Right cardiac atrium (tissue), 5 donors: ENCODE measurements at regions not wholly inside any gene's neighbourhood (a gene's known extent, or its start where the extent isn't known, plus 50 kb on each side); places are given as distances from the start of the nearest gene placed in this dataset.

Source experiments
- ATAC-seq, 2 donors: fragments of 200-7000 bp; cut with Tn5 transposase; one replicate each; pipeline versions ENCODE4 v1.8.0 to v1.9.1; 2020; ENCODE audit warnings: moderate library complexity in 2 of 2, mild to moderate bottlenecking in 1 of 2
- DNase-seq, 3 donors: peaks; one replicate each; pipeline ENCODE4 v3.0.0-alpha.2; 2020
- H3K27ac ChIP-seq: one replicate; pipeline ENCODE4 v1.5.1; 2013; ENCODE audit warnings: mild to moderate bottlenecking, low read length, control low read depth, moderate library complexity
- H3K27me3 ChIP-seq: one replicate; pipeline ENCODE4 v1.6.1; 2013; ENCODE audit not compliant: control insufficient read depth, insufficient read depth
- H3K4me1 ChIP-seq: one replicate; pipeline ENCODE4 v1.6.1; 2013; ENCODE audit warnings: low read length; ENCODE audit not compliant: control insufficient read depth, insufficient read depth
- H3K4me3 ChIP-seq: one replicate; pipeline ENCODE4 v1.5.1; 2013; ENCODE audit warnings: low read length, control low read depth
- H3K9me3 ChIP-seq: one replicate; pipeline ENCODE4 v1.6.1; 2013; ENCODE audit warnings: low read length; ENCODE audit not compliant: control insufficient read depth
- whole genome bisulfite sequencing: extraction: QIAGEN DNeasy Blood & Tissue Kit; methylation state at CpG from one replicate; pipeline ENCODE4 v1.1.7; 2013; 5-methylcytosine and 5-hydroxymethylcytosine counted together
- intact Hi-C, 4 donors: fragments of 100-400 bp; cut with DNase I; formaldehyde crosslinking; loops; one replicate each; pipeline versions ENCODE4 v1.11.0 to v1.14.0; 2022 to 2023
- donor health status: healthy with polysubstance abuse.
- donor health status: DM: no; HTN: yes; CAD: no.
- donor health status: DM: no; HTN: no; CAD: no.
- donor health status: DM: no; HTN: yes; CAD: no; lungs with severe emphysema.
- donor health status: DM: yes; HTN: yes; CAD: no.

- no peak for ATAC-seq
- no peak for DNase-seq
- 63% methylated on average over 8 of the region's 8 CpGs for WGBS
- no peak overlapping the region for H3K4me3 ChIP-seq
- no peaks in the 10 kb centered on the region for H3K9me3 ChIP-seq
- peaks cover 26% of the 10 kb centered on the region for H3K4me1 ChIP-seq
- H3K27me3 ChIP-seq, result no peaks in the 10 kb centered on the region
- no peak overlapping the region for H3K27ac ChIP-seq
- intact Hi-C loops, result no loop called here
These were observed 159.9 kb upstream of the FOXN3 start for GRCh38 chr14:89576960-89577359.

- Histone ChIP-seq H3K9me3 (no peaks in the 10 kb centered on the region), H3K27me3 (no peaks in the 10 kb centered on the region), H3K27ac (no peak overlapping the region), H3K4me1 (peaks cover 26% of the 10 kb centered on the region), H3K4me3 (no peak overlapping the region)
- ATAC-seq (no peak), DNase-seq (no peak)
- 78% methylated on average over 14 of the region's 14 CpGs for WGBS
- intact Hi-C loops, result no loop called here
These were observed 159.3 kb upstream of the FOXN3 start for GRCh38 chr14:89576145-89576927.

DNA sequence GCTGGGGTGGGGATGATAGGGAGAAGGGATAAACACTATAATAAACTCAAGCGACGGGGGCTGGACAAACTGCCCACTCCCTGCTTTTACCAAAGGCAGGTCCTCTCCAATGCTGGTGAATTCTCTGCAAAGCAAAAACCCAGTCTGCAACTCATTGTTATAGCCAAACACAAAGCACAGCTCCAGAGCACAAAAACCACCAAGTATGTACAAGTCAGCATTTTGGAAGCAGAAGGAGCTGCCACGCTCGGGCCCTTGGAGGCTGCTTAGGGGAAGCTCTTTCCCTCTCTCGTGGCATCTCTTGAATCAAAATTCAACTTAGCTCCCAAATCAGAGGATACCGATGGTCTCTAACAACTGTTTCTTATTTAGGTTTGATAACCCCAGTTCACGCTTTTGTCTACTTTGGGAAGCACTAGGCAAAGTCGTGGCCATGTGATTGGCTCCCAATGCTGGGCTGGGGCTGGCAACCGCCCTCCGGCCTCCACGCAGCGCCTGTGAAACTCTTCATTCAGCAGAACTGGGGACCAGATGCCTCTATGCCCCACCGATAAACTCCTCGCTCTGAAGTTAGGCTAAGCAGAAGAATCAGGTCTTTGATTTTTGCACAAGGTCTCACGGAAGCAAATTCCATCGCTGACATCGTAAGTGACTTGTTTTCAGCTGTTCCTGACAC is 158.5 kb upstream of the FOXN3 start:
- peak; percentile 21 to 46 for ATAC-seq

DNA sequence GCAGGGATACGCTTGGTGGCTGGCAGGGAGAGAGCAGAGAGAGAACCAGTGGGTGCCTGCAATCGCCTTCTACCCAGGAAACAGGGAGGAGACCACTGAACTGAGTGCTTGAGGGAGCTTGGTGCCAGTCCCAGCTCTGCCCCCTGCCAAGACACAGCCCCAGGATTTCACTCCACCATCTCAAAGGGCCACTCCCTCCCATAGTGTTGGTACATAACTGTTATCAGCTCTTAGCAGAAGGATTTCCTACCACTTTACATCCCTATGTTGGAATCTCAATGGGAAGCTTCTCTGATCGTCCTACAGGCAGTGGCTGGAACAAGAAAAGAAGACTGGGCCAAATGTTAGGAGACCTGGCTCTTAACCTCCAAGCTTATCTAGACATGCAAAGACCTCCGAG is 157.4 kb upstream of the FOXN3 start:
- peak in 1 of 3 donors; percentile 50 for DNase-seq
- H3K4me1 ChIP-seq, result peaks cover 26% of the 10 kb centered on the region
- H3K27ac ChIP-seq, result no peak overlapping the region
- H3K9me3 ChIP-seq, result no peaks in the 10 kb centered on the region
- intact Hi-C loops, result no loop called here
- H3K27me3 ChIP-seq, result no peaks in the 10 kb centered on the region
- 48% methylated on average over 4 of the region's 4 CpGs for WGBS
- no peak overlapping the region for H3K4me3 ChIP-seq
- ATAC-seq, result peak; percentile 18 to 53

More for the DNA sequence above, 158.5 kb upstream of the FOXN3 start:
- Histone ChIP-seq H3K4me1 (peaks cover 26% of the 10 kb centered on the region), H3K4me3 (no peak overlapping the region), H3K27ac (no peak overlapping the region), H3K27me3 (no peaks in the 10 kb centered on the region), H3K9me3 (no peaks in the 10 kb centered on the region)
- peak in 2 of 3 donors; percentile 50 to 59 for DNase-seq
- intact Hi-C loops, result no loop called here
- 80% methylated on average over 17 of the region's 17 CpGs for WGBS

- no peaks in the 10 kb centered on the region for H3K27me3 ChIP-seq
- H3K9me3 ChIP-seq, result no peaks in the 10 kb centered on the region
- intact Hi-C loops, result no loop called here
- ATAC-seq (no peak), DNase-seq (no peak)
- H3K4me1 ChIP-seq, result peaks cover 25% of the 10 kb centered on the region
- 76% methylated on average over 3 of the region's 3 CpGs for WGBS
- no peak overlapping the region for H3K27ac ChIP-seq
- no peak overlapping the region for H3K4me3 ChIP-seq
These were observed 156.3 kb upstream of the FOXN3 start for GRCh38 chr14:89573399-89573657.

GRCh38 chr14:89572596-89573398 is 155.8 kb upstream of the FOXN3 start:
- ATAC-seq (peak in 1 of 2 donors; percentile 36), DNase-seq (peak in 1 of 3 donors; percentile 59)
- H3K27me3 ChIP-seq, result no peaks in the 10 kb centered on the region
- H3K27ac ChIP-seq, result peak overlapping the region; percentile 36
- H3K9me3 ChIP-seq, result no peaks in the 10 kb centered on the region
- WGBS, result 45% methylated on average over 10 of the region's 10 CpGs
- intact Hi-C loops, result no loop called here
- H3K4me3 ChIP-seq, result no peak overlapping the region
- peaks cover 24% of the 10 kb centered on the region for H3K4me1 ChIP-seq

GRCh38 chr14:89571491-89571890 is 154.5 kb upstream of the FOXN3 start:
- no peak for ATAC-seq
- peaks cover 24% of the 10 kb centered on the region for H3K4me1 ChIP-seq
- WGBS, result 84% methylated on average over 1 of the region's 1 CpG
- intact Hi-C loops, result no loop called here
- no peaks in the 10 kb centered on the region for H3K27me3 ChIP-seq
- no peak overlapping the region for H3K4me3 ChIP-seq
- no peak for DNase-seq
- H3K27ac ChIP-seq, result no peak overlapping the region
- no peaks in the 10 kb centered on the region for H3K9me3 ChIP-seq

- ATAC-seq, result no peak
- peaks cover 6% of the 10 kb centered on the region for H3K4me1 ChIP-seq
- no peaks in the 10 kb centered on the region for H3K27me3 ChIP-seq
- intact Hi-C loops, result no loop called here
- DNase-seq, result no peak
- no peaks in the 10 kb centered on the region for H3K9me3 ChIP-seq
- H3K27ac ChIP-seq, result no peak overlapping the region
- no peak overlapping the region for H3K4me3 ChIP-seq
- WGBS, result 87% methylated on average over 3 of the region's 3 CpGs
These were observed 149.8 kb upstream of the FOXN3 start for GRCh38 chr14:89566644-89567415.

- no peak overlapping the region for H3K4me3 ChIP-seq
- intact Hi-C loops, result no loop called here
- DNase-seq (no peak), ATAC-seq (no peak)
- H3K27ac ChIP-seq, result no peak overlapping the region
- peaks cover 6% of the 10 kb centered on the region for H3K4me1 ChIP-seq
- no peaks in the 10 kb centered on the region for H3K27me3 ChIP-seq
- WGBS, result 80% methylated on average over 5 of the region's 5 CpGs
- no peaks in the 10 kb centered on the region for H3K9me3 ChIP-seq
These were observed 149.1 kb upstream of the FOXN3 start for GRCh38 chr14:89566180-89566579.

DNA sequence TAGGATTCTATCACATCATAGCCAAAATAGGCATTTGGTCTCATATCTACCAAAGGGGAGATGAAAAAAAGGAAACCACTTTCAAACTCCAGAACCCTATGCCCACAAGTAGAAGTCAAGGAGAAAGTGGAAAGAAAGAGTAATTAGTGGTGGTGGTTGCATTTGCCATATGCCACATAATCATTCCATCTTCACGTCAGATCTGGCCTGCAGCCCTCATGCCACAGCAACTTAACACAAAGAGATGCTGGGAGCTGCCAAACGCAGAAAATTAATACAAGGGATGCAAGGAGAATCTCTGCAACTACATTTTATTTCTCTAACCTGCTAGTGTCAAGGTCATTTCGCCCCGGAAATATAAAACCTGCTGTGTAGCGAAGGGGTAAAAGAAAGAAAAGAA is 148.6 kb upstream of the FOXN3 start:
- no peak for DNase-seq
- intact Hi-C loops, result no loop called here
- Histone ChIP-seq H3K9me3 (no peaks in the 10 kb centered on the region), H3K27me3 (no peaks in the 10 kb centered on the region), H3K27ac (no peak overlapping the region), H3K4me1 (peaks cover 6% of the 10 kb centered on the region), H3K4me3 (no peak overlapping the region)
- ATAC-seq, result no peak
- 85% methylated on average over 5 of the region's 5 CpGs for WGBS
